ENCODE measurements at regions not wholly inside any gene's neighbourhood (a gene's known extent, or its start where the extent isn't known, plus 50 kb on each side); places are given as distances from the start of the nearest gene placed in this dataset.

- TF ChIP-seq GATA2 (IDR thresholded peaks at IDR 0.05; ENCODE audit: low read depth, low read length) = no peak
- no peak for TF ChIP-seq GATA3 (IDR thresholded peaks at IDR 0.05; ENCODE audit: low read depth, low read length)
These were observed 129.3 kb upstream of the SYNCRIP start for GRCh38 chr6:85771925-85772430.

Data from SH-SY5Y (cell line).